HG03045 (cell line): ENCODE measurements at regions not wholly inside any gene's neighbourhood (a gene's known extent, or its start where the extent isn't known, plus 50 kb on each side); places are given as distances from the start of the nearest gene placed in this dataset.
"Not testable (repeated sequence)": the region's sequence is repeated elsewhere in the genome, so short reads cannot be mapped to it uniquely, and the experiment has no call there.

Experiments used
- ATAC-seq: cut with Tn5 transposase; IDR thresholded peaks from one replicate; pipeline ENCODE4 v1.9.1; 2021; ENCODE audit warnings: mild to moderate bottlenecking, moderate library complexity; ENCODE audit not compliant: unreplicated experiment

DNA sequence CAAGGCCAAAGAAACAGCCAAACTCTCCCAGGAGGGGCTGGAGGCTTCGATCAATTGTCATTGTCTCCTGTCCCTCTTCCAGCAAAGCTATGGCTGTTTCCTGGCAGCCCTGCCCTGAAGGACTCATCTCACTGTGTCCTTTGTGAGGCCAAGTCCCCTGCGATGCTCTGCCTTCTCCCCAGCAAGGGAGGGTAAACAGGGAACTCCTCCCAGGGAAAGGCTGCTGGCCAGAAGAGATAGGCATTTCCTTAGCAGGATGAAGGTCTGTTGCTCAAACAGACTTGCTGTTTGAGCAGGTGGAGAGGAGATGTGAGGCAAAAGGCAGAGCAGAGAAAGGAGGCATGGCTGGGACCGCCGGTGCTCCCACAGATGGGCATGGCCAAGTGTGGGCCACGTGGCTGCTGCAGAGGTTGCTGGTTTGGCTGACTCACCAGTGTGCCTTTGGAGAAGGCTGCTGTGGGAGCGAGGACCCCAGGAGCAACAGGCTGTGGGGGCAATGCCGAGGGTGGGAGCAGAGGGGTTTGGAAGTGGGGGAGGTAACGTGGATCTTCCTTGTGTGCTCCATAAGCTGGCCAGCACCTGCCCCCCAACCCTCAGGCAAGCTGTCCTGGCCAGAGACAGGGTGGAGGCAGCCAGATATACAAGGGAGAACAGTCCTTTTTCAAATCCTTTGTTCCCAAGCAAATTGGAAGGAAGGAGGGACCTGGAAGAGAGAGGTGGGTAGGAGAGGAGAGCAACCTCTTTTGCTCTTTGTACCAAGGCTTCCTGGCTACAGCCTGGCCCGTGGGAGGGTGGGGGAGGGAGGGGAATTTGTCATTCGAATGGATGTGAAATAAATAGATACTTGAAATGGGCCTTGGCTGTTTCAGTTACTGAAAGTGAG is 449.8 kb downstream of the SIPA1L2 start:
- no peak for ATAC-seq

DNA sequence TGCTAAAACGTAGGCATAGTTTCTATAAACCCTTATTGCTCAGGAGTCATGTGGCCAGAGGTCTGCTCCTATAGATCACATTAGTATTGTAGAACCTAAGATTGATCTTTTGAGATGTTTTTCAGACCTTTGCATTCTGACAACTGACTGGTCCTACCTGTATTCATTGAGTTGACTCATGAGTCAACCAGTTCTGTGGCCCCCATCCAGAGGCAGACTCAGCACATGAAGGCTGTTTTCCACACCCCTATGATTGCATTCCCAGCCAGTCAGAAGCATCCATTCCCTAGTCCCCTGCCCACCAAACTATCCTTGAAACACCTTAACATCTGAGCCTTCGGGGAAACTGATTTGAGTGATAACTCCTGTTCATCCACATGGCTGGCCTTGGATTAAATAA is 451.7 kb downstream of the SIPA1L2 start:
- ATAC-seq: no peak

DNA sequence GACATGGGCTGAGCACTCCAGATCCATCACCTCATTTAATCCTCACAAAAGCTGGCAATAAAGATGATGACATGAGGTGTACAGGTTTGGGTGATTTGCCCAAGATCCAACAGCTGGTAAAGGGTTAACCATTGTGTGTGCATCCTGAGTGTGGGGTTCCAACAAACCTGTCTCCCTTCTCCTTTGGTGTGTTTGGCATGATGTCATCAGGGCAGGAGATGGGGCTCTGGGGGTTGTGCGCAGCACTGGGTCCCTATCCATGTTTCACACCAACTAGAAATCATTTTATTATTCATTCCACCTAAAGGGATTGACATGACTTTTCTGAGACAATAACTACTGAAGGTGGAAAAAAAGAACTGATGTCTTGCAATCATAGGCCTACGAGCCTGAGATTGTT is 452.5 kb downstream of the SIPA1L2 start:
- ATAC-seq: no peak

DNA sequence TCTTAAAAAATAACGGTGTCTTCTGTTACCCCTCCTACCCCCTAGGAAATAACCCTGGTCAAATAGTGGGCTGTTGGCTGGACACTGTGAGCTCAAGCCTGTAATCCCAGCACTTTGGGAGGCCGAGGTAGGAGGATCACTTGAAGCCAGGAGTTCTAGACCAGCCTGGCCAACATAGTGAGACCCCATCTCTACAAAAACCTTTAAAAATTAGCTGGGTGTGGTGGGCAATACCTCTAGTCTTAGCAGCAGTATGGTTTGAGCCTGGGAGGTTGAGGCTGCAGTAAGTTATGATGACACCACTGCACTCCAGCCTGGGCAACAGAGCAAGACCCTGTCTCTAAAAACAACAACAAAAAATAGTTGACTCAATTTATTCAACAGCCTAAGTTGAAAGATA is 453.7 kb downstream of the SIPA1L2 start:
- no peak for ATAC-seq

DNA sequence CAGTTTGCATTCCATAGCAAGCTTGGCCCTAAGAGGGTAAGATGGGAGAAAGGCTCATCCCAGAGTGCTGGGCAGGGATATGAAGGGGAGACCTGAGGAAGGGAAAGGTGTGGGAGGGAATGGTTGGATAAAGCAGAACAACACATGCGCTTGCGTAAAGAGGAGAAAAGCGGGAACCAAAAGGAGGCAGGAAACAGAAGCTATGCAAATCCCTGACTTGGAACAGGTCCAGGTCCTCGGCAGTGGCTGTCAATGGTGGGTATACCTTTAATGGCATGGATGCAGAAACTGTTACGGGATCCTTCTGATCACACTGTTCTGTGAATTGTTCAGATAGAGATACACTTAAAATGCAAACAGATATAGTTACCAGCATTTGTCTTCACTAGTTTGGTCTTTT is 455.6 kb downstream of the SIPA1L2 start:
- no peak for ATAC-seq

DNA sequence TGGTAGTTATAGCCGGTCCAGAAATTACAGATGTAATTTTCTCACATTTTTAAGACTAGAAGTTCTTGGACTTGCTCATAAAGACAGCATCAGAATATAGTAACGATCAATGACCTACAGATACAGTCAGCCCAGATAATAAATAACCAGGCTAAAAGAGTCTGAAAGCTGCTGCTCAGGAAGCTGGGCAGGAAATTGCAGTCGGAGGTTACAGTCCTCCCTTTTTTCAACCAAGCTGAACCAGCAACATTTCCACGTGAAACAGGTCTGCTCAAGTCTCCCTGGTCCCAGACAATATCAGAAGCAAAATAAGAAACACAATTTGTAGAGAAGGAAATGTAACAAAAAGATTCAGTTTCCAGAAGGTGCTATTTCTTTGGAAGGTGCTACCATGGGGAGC is 457.4 kb downstream of the SIPA1L2 start:
- ATAC-seq: no peak

DNA sequence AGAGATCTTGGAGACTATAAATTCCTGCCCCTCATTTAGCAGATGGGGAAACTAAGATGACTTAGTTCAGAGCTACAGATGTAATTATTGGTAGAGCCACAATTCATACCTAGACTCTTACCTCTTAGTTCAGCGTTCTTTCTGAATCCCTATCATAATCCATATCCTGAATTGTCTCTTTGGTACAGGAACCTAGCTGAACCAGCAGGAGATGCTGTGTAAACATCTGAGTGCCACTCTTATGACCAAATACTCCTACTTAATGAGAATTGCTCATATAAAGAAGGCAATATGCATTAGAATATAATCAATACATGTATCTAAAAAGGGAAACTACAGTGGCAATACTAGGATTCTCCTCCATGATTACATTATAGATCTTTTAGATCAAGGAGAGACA is 459.0 kb downstream of the SIPA1L2 start:
- no peak for ATAC-seq

DNA sequence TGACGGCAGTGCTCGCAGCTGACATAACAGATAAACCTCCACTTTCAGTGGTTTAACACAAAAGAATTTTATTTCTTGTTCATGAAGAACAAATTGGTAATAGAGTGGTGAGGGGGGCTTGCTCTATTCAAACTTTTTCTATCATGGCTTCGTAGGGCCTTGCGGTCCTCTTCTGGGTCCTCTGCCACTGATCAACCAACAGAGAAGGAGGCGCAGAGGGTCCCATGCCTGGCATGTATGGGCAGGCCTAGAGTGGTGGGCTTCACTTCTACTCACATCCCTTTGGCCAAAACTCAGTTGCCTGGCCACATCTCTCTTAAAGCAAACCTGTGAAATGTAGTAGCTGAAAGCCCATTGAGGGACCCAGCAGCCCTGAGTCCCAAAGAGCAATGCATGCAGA is 460.5 kb downstream of the SIPA1L2 start:
- ATAC-seq: no peak

DNA sequence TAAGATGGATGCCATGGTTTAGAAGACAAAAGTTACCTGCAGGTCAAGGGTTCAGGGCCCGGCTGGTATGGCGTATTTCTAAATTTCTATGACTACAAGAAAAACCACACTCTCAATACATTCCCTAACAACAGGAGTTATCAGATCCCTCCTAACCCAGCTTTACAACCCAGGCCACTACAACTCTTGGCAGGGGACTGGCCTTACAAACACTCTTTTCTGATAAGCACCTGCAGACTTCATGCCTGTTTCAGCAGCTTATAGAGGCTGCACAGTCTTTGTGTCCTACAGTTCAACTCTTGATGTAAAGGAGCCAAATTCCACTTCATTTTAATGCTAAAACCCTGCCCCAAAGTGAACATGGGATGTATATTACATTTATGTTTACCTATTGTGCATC is 461.4 kb downstream of the SIPA1L2 start:
- ATAC-seq: no peak

DNA sequence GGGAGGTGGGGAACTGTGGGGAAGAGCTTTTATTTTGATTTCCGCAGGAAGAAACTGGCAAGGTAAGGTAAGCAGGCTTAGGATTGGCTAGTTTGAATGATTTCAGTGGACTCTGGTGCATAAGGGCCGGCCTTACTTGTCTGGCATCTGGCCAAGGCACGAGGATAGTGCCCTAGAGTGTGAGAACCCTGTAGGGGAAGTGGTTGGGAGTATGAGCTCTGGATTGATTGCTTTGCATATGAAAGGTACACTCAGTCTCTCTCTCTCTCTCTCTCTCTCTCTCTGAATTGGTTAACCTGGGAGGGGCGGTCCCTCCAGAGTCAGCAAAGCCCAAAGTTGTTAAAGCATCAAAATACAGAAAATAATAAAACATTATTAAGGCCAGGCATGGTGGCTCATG is 463.0 kb downstream of the SIPA1L2 start:
- no peak for ATAC-seq

DNA sequence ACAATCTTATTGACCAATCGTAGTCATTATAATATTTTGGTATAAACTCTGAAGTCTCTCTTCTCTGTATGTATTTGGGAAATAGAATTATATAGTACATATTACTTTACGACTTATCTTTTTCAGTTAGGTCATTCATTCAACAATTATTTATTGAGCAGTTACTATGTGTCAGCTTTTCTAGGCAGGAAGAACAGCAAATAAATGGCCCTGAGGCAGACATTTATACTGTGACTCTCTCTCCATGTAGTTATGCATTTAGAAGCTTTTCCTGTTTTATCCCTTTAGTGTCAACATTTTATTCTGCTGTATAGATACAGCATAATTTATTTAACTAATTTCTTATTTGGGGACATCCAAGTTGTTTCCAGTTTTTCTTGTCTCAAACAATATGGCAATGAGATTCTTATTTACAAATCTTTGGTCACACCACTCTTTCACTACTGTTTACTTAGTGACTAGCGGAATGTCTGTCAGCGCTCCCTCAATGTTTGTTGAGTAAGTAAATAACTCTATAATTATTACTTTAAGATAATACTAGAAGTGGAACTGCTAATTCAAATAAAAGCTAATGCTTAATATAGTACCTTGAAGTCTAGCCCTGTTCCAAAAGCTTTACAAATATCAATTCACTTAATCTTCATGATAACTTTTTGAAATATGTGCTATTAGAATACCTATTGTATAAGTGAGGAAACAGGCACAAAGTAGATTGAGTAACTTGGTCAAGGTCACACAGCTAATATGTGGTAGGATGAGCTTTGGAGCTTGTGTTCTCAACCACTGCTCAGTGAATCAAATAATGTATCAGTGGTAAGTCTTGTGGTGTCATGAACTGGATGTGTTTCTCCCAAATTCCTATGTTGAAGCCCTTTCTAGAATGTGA is 465.6 kb downstream of the SIPA1L2 start:
- ATAC-seq: no peak

DNA sequence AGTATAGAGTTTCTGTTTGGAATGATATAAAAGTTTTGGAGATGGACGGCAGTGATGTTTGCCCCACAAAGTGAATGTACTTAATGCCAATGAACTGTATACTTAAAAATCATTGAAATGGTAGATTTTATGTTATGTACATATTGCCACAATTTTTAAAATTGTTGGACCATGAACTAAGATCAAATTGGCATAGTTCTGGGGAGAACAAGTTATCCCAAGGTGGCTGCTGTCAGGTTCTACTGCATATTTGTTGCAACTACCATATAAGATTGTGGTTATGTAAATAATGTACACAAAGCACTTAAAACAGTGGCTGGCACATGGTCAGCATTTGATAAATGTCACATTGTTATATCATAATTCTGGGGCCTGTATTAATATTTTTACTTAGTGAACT is 466.4 kb downstream of the SIPA1L2 start:
- no peak for ATAC-seq

DNA sequence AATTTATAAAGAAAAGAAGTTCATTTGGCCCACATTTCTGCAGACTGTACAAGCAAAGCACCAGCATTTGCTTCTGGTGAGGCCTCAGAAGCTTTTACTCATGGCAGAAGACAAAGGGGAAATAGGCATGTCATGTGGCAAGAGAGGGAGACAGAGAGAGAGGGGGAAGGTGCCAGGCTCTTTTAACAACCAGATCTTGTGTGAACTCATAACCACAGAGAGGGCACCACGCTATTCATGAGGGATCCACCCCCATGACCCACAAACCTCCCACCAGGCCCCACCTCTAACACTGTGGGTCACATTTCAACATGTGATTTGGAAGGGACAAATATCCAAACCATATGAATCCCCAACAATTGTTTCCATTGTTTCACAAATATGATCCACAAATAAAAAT is 467.9 kb downstream of the SIPA1L2 start:
- ATAC-seq: no peak

DNA sequence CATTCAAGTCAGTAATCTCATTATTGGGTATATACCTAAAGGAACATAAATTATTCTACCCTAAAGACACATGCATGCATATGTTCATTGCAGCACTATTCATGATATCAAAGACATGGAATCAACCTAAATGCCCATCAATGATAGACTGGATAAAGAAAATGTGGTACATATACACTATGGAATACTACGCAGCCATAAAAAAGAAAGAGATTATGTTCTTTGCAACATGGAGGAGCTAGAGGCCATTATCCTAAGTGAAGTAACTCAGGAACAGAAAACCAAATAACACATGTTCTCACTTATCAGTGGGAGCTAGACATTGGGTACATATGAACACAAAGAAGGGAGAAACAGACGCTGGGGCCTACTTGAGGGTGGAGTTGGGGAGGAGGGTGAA is 471.4 kb downstream of the SIPA1L2 start:
- ATAC-seq: not testable (repeated sequence)

DNA sequence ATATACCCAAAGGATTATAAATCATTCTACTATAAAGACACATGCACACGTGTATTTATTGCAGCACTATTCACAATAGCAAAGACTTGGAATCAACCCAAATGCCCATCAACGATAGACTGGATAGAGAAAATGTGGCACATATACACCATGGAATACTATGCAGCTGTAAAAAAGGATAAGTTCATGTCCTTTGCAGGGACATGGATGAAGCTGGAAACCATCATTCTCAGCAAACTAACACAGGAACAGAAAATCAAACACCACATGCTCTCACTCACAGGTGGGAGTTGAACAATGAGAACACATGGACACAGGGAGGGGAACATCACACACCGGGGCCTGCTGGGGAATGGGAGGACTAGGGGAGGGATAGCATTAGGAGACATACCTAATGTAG is 473.9 kb downstream of the SIPA1L2 start:
- not testable (repeated sequence) for ATAC-seq

DNA sequence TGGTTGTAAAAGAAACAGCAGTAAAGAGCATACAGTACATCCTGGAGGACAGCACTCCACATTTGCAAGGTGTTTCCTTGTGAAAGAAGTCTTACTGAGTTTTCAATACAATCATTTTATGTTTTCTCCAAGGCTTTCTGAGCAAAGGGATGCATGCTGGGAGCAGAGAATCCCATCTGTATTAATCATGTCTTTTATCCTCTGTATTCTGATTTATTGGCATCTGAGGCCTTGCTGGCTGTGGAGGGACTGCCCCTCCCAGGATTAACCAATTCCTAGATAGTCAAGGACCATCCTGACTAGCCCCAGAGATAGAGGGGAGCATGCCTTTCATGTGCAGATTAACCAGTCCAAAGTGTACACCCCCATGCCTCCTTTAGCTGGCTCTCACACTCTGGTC is 476.3 kb downstream of the SIPA1L2 start:
- no peak for ATAC-seq

DNA sequence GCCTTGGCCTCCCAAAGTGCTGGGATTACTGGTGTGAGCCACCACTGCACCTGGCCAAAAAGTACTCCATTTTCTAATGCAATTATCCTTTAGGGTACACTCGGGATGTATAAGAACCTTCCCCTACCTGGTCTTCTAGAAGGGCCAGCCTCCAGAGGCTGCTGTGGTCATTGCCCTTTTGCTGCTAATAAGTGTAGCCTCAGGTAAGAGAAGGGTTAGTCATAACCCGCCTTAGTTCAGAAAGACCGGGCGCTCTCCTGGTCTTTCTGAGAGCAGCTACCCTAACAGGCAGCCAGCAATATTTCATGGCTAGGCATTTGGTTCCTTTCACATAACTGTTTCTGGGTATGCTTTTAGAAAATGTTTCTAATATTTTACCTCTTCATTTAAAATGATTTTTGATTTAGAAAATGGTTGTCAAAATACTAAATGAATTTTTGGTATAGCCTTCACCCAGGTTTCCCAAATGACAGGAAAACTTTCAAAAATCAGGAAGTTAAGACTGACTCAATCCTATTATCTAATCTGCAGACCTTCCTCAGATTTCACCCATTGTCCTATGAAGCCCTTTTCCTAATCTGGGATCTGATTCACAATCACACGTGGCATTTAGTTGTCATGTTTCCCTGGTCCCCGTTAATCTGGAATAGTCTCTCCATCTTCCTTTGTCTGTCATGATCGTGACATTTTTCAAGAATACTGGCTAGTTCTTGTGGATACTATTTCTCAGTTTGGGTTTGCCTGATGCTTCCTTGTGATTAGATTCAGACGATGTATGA is 479.0 kb downstream of the SIPA1L2 start:
- no peak for ATAC-seq

DNA sequence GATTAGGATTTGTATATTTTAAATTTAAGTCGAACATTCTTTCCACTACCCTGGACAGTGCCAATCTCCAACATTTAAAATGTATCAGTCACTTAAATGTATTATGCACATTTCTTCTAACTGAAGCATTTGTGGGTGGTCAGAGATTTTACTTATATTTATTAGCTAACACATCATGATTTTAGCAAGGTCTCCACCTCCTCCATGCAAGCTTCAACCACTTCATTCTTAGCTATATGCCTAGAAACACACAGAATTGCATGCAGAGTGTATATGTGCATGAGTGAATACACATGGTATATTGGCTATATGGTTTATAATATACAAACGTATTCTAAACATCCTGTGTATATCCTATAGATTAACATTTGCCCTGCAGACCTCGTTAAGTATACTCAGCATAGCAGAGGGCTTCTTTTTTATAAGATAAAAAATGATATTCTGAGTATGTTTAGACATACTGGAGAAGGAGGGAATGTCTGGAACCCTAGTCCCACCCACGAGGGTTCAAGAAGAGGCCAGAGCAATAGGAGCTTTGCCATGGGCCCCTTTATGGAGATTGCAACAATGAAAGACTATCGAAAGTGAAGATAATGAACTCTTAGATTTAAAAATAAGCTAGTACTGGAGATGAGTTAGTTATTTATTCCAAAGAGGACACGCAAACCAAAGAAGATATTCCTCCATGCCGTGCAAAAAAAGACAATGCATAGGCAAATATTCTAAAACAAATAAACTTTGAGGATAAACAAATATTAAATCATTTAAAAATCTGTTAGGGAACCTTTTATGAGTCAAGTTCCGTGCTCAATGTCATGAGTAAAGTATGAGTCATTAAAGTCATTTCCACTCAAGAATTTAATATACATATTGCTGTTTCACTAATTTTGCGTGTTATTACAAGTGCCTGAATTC is 480.4 kb downstream of the SIPA1L2 start:
- no peak for ATAC-seq

DNA sequence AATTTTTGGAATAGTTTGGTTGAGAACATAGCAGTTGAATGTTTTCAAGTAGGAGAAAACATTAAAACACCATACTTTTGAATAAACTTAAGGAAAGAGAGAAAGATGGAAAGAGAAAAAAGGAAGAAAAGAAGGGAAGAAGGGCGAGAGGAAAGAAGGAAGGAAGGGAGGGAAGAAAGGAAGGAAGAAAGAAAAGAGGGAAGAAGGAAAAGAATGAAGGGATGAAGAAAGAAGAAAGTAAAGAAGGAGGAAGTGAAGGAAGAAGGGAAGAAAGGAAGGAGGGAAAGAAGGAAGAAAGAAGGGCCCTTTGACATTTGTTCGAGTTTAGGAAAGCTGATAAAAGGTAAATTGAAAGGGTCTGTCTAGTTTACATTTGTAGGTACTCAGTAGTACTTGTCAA is 482.7 kb downstream of the SIPA1L2 start:
- ATAC-seq: no peak

DNA sequence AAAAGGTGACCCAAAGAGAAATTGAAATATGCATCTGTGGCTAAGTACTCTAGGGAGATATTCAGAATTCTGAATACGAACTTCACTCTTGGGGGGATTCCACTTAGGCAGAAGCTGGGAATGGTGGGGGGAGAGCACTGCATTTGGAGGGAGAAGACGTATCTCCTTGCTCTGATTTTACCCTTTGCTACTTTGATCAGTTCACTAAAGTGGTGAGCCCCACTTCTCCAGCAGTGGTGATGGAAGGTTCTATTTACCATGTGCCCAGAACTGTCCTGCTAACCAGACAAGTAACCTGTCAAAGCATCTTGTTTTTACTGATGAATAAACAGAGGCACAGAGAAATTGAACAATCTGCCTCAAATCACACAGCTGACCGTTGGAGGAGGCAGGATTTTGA is 483.4 kb downstream of the SIPA1L2 start:
- no peak for ATAC-seq
